HepG2 (cell line): ENCODE measurements at regions not wholly inside any gene's neighbourhood (a gene's known extent, or its start where the extent isn't known, plus 50 kb on each side); places are given as distances from the start of the nearest gene placed in this dataset.

ENCODE experiments used
- CHD4 ChIP-seq: fragments of 200-600 bp; sonication (generic); IDR thresholded peaks from 2 replicates; pipeline ENCODE4 v1.7.0; 2017; ENCODE audit warnings: mild to moderate bottlenecking, low read length, borderline replicate concordance
- DNMT1 ChIP-seq: sonication (generic); formaldehyde crosslinking; IDR thresholded peaks from 2 replicates; pipeline ENCODE4 v1.5.1; 2020; ENCODE audit warnings: mild to moderate bottlenecking, missing genetic modification reagents
- DRAP1 ChIP-seq: IDR thresholded peaks from 2 replicates; pipeline ENCODE4 v1.6.1; 2016; ENCODE audit warnings: missing genetic modification reagents, missing compliant biosample characterization
- ELF3 ChIP-seq: IDR thresholded peaks from 2 replicates; pipeline ENCODE4 v1.6.1; 2016; ENCODE audit warnings: missing genetic modification reagents, missing compliant biosample characterization
- FOXC1 ChIP-seq: sonication (generic); formaldehyde crosslinking; IDR thresholded peaks from 2 replicates; pipeline ENCODE4 v1.8.0; 2022; ENCODE audit warnings: mild to moderate bottlenecking, missing genetic modification reagents, borderline replicate concordance
- FOXK1 ChIP-seq: sonication (generic); formaldehyde crosslinking; IDR thresholded peaks from 2 replicates; pipeline ENCODE4 v1.4.0; 2020; ENCODE audit warnings: low read depth, missing genetic modification reagents, borderline replicate concordance
- FOXM1 ChIP-seq: sonication (generic); formaldehyde crosslinking; IDR thresholded peaks from 2 replicates; pipeline ENCODE4 v1.5.0; 2020; ENCODE audit warnings: missing genetic modification reagents
- GABPB1 ChIP-seq: IDR thresholded peaks from 2 replicates; pipeline ENCODE4 v1.6.1; 2016; ENCODE audit warnings: mild to moderate bottlenecking, missing genetic modification reagents, moderate library complexity, missing compliant biosample characterization
- KAT8 ChIP-seq: IDR thresholded peaks from 2 replicates; pipeline ENCODE4 v1.6.1; 2016; ENCODE audit warnings: missing genetic modification reagents, missing compliant biosample characterization
- KDM6A ChIP-seq: IDR thresholded peaks from 2 replicates; pipeline ENCODE4 v1.6.1; 2016; ENCODE audit warnings: low read depth
- MEF2D ChIP-seq: sonication (generic); formaldehyde crosslinking; IDR thresholded peaks from 2 replicates; pipeline ENCODE4 v1.5.1; 2020; ENCODE audit warnings: mild to moderate bottlenecking, missing genetic modification reagents
- MTERF4 ChIP-seq: sonication (generic); formaldehyde crosslinking; IDR thresholded peaks from 2 replicates; pipeline ENCODE4 v1.8.0; 2023; ENCODE audit warnings: mild to moderate bottlenecking, missing genetic modification reagents
- PHF5A ChIP-seq: IDR thresholded peaks from one replicate; pipeline ENCODE4 v1.6.1; 2018; ENCODE audit warnings: low read depth, missing genetic modification reagents; ENCODE audit not compliant: unreplicated experiment
- PTBP1 ChIP-seq: fragments of 200-400 bp; formaldehyde crosslinking; IDR thresholded peaks from 2 replicates; pipeline ENCODE4 v1.6.1; 2018; ENCODE audit warnings: low read length, low read depth; ENCODE audit not compliant: poor library complexity, severe bottlenecking
- REPIN1 ChIP-seq: sonication (generic); formaldehyde crosslinking; IDR thresholded peaks from 2 replicates; pipeline ENCODE4 v1.8.0; 2022; ENCODE audit warnings: missing genetic modification reagents, low read depth, mild to moderate bottlenecking, borderline replicate concordance
- RFX3 ChIP-seq: IDR thresholded peaks from 2 replicates; pipeline ENCODE4 v1.6.1; 2016; ENCODE audit warnings: missing biosample characterization, missing genetic modification reagents
- SNRNP70 ChIP-seq: fragments of 200-400 bp; formaldehyde crosslinking; IDR thresholded peaks from 2 replicates; pipeline ENCODE4 v1.6.1; 2017; ENCODE audit warnings: mild to moderate bottlenecking, low read depth, low read length, moderate library complexity
- TARDBP ChIP-seq: sonication (generic); formaldehyde crosslinking; IDR thresholded peaks from 2 replicates; pipeline ENCODE4 v1.8.0; 2022; ENCODE audit warnings: mild to moderate bottlenecking, missing genetic modification reagents
- TERF1 ChIP-seq: sonication (generic); formaldehyde crosslinking; IDR thresholded peaks from 2 replicates; pipeline ENCODE4 v1.8.0; 2022; ENCODE audit warnings: mild to moderate bottlenecking, missing genetic modification reagents, moderate library complexity
- THRA ChIP-seq: sonication (generic); formaldehyde crosslinking; IDR thresholded peaks from 2 replicates; pipeline ENCODE4 v1.4.0; 2020; ENCODE audit warnings: missing genetic modification reagents, borderline replicate concordance
- ZMAT5 ChIP-seq: sonication (generic); formaldehyde crosslinking; IDR thresholded peaks from 2 replicates; pipeline ENCODE4 v1.5.0; 2020; ENCODE audit warnings: mild to moderate bottlenecking, low read depth, missing genetic modification reagents, borderline replicate concordance
- ZNF143 ChIP-seq: sonication (generic); formaldehyde crosslinking; IDR thresholded peaks from 2 replicates; pipeline ENCODE4 v1.4.0; 2020; ENCODE audit warnings: missing genetic modification reagents
- ZNF337 ChIP-seq: sonication (generic); formaldehyde crosslinking; IDR thresholded peaks from 2 replicates; pipeline ENCODE4 v1.5.1; 2020; ENCODE audit warnings: missing genetic modification reagents, low read depth, mild to moderate bottlenecking, borderline replicate concordance
- ZNF34 ChIP-seq: sonication (generic); formaldehyde crosslinking; IDR thresholded peaks from 2 replicates; pipeline ENCODE4 v1.4.0; 2020; ENCODE audit warnings: mild to moderate bottlenecking, missing genetic modification reagents, borderline replicate concordance
- ZNF496 ChIP-seq: sonication (generic); formaldehyde crosslinking; IDR thresholded peaks from 2 replicates; pipeline ENCODE4 v1.8.1; 2023; ENCODE audit warnings: mild to moderate bottlenecking, moderate library complexity, missing genetic modification reagents; ENCODE audit not compliant: insufficient replicate concordance
- ZNF616 ChIP-seq: sonication (generic); formaldehyde crosslinking; IDR thresholded peaks from 2 replicates; pipeline ENCODE4 v1.5.0; 2020; ENCODE audit warnings: low read depth, mild to moderate bottlenecking, missing genetic modification reagents
- ZSCAN22 ChIP-seq: sonication (generic); formaldehyde crosslinking; IDR thresholded peaks from 2 replicates; pipeline ENCODE4 v1.4.0; 2020; ENCODE audit warnings: mild to moderate bottlenecking, missing genetic modification reagents

- TF ChIP-seq PHF5A (CRISPR knock-in tag) (no peak), FOXK1 (CRISPR knock-in tag) (0 out of 2 replicates have a peak, but pooled peaks have one; percentile 16), RFX3 (CRISPR knock-in tag) (no peak), ZSCAN22 (CRISPR knock-in tag) (no peak), REPIN1 (CRISPR knock-in tag) (no peak), THRA (CRISPR knock-in tag) (no peak), CHD4 (no peak), PTBP1 (no peak), ZNF616 (no peak), KAT8 (CRISPR knock-in tag) (0 out of 2 replicates have a peak, but pooled peaks have one; percentile 34), GABPB1 (CRISPR knock-in tag) (no peak), TERF1 (CRISPR knock-in tag) (no peak), KDM6A (no peak; the same call in 1 of the 2 replicates), SNRNP70 (no peak), DNMT1 (CRISPR knock-in tag) (no peak), MTERF4 (CRISPR knock-in tag) (no peak), DRAP1 (CRISPR knock-in tag) (no peak), ZNF34 (CRISPR knock-in tag) (no peak), ZNF337 (CRISPR knock-in tag) (peak; percentile 51; the same call in 1 of the 2 replicates), ZNF496 (CRISPR knock-in tag) (no peak), ZNF143 (CRISPR knock-in tag) (no peak), FOXC1 (CRISPR knock-in tag) (no peak), ZMAT5 (no peak), TARDBP (CRISPR knock-in tag) (0 out of 2 replicates have a peak, but pooled peaks have one; percentile 46), ELF3 (CRISPR knock-in tag) (no peak; the same call in 1 of the 2 replicates), MEF2D (CRISPR knock-in tag) (0 out of 2 replicates have a peak, but pooled peaks have one; percentile 7), FOXM1 (CRISPR knock-in tag) (no peak)
These were observed 726.5 kb upstream of the NECTIN3 start (continued) for GRCh38 chr3:110344897-110345767.
